ENCODE measurements at regions not wholly inside any gene's neighbourhood (a gene's known extent, or its start where the extent isn't known, plus 50 kb on each side); places are given as distances from the start of the nearest gene placed in this dataset.

DNA sequence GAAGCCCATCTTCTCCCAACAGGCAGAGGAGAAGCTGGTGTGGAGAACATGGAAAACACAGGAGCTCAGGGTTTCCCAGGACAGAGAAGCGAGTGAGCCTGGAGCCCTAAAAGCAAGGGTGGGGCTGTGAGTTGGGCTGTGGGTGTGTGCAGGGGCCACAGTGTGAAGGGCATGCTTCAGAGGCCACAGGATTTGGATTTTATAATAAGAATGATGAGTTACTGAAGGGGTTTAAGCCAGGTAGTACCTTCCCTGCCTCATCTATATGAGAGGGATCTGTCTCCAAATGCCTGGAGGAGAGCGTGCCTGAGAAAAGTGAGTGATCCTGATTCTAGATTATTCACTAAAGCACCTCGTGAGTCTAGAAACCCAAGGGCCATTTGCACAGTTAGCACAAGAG lies 106.8 kb downstream of the VPREB1 start:
- no peak for FAIRE-seq
- H3K4me1 ChIP-seq (ENCODE audit: insufficient read depth, low read length): no peaks in the 10 kb centered on the region
- DNase-seq (ENCODE audit: low spot score): no peak
- no peak overlapping the region for H2AFZ ChIP-seq (ENCODE audit: low read length)
- H3K9me3 ChIP-seq (ENCODE audit: low read length): no peaks in the 10 kb centered on the region
- ChIA-PET CTCF (ENCODE audit: low intra/inter-chr PET ratio, low total read pairs) (no interaction called here), POLR2A (no interaction called here)
- H3K27ac ChIP-seq (ENCODE audit: extremely low read length, insufficient read depth, low read length): no peak overlapping the region
- no peaks in the 10 kb centered on the region for H3K79me2 ChIP-seq (ENCODE audit: insufficient read depth, low read length)
- H3K9ac ChIP-seq (ENCODE audit: insufficient read depth, low read depth, low read length): no peak overlapping the region
- H4K20me1 ChIP-seq (ENCODE audit: insufficient read depth, low read length): no peaks in the 10 kb centered on the region
- H3K36me3 ChIP-seq (replicated peaks in 1 of 2; ENCODE audit: control insufficient read depth in 1 of 2, insufficient read depth in 2 of 2, low read length in 2 of 2): no peaks in the 10 kb centered on the region
- no TSS peak for BruUV-seq (replicated peaks)
- peaks cover 2 to 28% of the 10 kb centered on the region in 2 experiments; a peak in 3 of 5 replicates for H3K27me3 ChIP-seq (ENCODE audit: control insufficient read depth in 1 of 2, insufficient read depth in 2 of 2, low read length in 2 of 2)
- no peak overlapping the region for H3K4me2 ChIP-seq (ENCODE audit: low read depth, low read length)
- WGBS (ENCODE audit: low lambda C conversion rate): 3% methylated on average over 3 of the region's 3 CpGs
- no peak for TF ChIP-seq ZNF672 (CRISPR knock-in tag; IDR thresholded peaks at IDR 0.05)
- TF ChIP-seq, protein P1, sequence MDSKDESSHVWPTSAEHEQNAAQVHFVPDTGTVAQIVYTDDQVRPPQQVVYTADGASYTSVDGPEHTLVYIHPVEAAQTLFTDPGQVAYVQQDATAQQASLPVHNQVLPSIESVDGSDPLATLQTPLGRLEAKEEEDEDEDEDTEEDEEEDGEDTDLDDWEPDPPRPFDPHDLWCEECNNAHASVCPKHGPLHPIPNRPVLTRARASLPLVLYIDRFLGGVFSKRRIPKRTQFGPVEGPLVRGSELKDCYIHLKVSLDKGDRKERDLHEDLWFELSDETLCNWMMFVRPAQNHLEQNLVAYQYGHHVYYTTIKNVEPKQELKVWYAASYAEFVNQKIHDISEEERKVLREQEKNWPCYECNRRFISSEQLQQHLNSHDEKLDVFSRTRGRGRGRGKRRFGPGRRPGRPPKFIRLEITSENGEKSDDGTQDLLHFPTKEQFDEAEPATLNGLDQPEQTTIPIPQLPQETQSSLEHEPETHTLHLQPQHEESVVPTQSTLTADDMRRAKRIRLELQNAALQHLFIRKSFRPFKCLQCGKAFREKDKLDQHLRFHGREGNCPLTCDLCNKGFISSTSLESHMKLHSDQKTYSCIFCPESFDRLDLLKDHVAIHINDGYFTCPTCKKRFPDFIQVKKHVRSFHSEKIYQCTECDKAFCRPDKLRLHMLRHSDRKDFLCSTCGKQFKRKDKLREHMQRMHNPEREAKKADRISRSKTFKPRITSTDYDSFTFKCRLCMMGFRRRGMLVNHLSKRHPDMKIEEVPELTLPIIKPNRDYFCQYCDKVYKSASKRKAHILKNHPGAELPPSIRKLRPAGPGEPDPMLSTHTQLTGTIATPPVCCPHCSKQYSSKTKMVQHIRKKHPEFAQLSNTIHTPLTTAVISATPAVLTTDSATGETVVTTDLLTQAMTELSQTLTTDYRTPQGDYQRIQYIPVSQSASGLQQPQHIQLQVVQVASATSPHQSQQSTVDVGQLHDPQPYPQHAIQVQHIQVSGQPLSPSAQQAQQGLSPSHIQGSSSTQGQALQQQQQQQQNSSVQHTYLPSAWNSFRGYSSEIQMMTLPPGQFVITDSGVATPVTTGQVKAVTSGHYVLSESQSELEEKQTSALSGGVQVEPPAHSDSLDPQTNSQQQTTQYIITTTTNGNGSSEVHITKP (CRISPR knock-in tag; IDR thresholded peaks at IDR 0.05; ENCODE audit: low read depth): no peak
- TF ChIP-seq, protein P2, sequence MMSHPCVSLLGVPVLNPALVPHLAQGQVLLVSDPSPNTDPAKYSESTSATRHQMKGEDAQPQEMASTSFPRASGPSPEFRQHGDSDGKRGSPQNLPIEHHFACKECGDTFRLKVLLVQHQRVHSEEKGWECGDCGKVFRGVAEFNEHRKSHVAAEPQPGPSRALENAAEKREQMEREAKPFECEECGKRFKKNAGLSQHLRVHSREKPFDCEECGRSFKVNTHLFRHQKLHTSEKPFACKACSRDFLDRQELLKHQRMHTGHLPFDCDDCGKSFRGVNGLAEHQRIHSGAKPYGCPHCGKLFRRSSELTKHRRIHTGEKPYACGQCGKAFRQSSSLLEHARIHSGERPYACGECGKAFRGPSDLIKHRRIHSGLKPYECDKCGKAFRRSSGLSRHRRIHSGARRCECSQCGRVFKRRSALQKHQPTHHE (CRISPR knock-in tag; IDR thresholded peaks at IDR 0.05; ENCODE audit: borderline replicate concordance): no peak
- in situ Hi-C loops (cut with HindIII; ENCODE audit: extremely low pct_ligation_motif_present, low pct_unique_long_range_greater_than_20kb): loop anchor here (5.0 kb wide), 1 partner anchor 76 kb away; no protein-coding TSS in a partner anchor
- intact Hi-C loops (cut with micrococcal nuclease; ENCODE audit: unreplicated experiment): no loop called here
- no peak overlapping the region for H3K4me3 ChIP-seq (replicated peaks in 1 of 3; ENCODE audit: insufficient read depth in 1 of 3, low read depth in 2 of 3, low read length in 3 of 3)
- ATAC-seq: no peak

All from HepG2 (cell line).